Hematopoietic multipotent progenitor cell treated with erythropoietin and hydrocortisone succinate and interleukin-3 and kit ligand, for 15 days (in vitro differentiated cells): ENCODE measurements at regions not wholly inside any gene's neighbourhood (a gene's known extent, or its start where the extent isn't known, plus 50 kb on each side); places are given as distances from the start of the nearest gene placed in this dataset.

Experiments
- DNase-seq: peaks from one replicate; pipeline ENCODE4 v3.0.0-alpha.2; 2015; ENCODE audit warnings: low spot score

GRCh38 chr7:15753887-15754579 lies 67.5 kb upstream of the MEOX2 start:
- no peak for DNase-seq

GRCh38 chr7:15752377-15752776 lies 65.9 kb upstream of the MEOX2 start:
- DNase-seq, result no peak

GRCh38 chr7:15751191-15751701 lies 64.8 kb upstream of the MEOX2 start:
- no peak for DNase-seq

GRCh38 chr7:15750727-15751126 lies 64.2 kb upstream of the MEOX2 start:
- no peak for DNase-seq

- no peak for DNase-seq
Measured at GRCh38 chr7:15749631-15750030, 63.1 kb upstream of the MEOX2 start.

- DNase-seq, result no peak
Measured at GRCh38 chr7:15747712-15748111, 61.2 kb upstream of the MEOX2 start.

- DNase-seq, result no peak
Measured at GRCh38 chr7:15747301-15747700, 60.8 kb upstream of the MEOX2 start.

- DNase-seq, result no peak
Measured at GRCh38 chr7:15743926-15744480, 57.5 kb upstream of the MEOX2 start.

GRCh38 chr7:15737601-15738000 lies 51.1 kb upstream of the MEOX2 start:
- no peak for DNase-seq
